SK-N-SH (cell line): ENCODE measurements at regions not wholly inside any gene's neighbourhood (a gene's known extent, or its start where the extent isn't known, plus 50 kb on each side); places are given as distances from the start of the nearest gene placed in this dataset.

Experiments used
- CTCF ChIA-PET: fragments of 300-600, 350-600 bp; formaldehyde crosslinking; extraction: SDS; loops from one replicate; lab custom pipeline; 2021; lab: Yijun Ruan, JAX
- POLR2A ChIA-PET: fragments of 350-600 bp; sonication (Branson Sonifier 250); formaldehyde crosslinking; extraction: SDS; loops from one replicate; lab custom pipeline; 2020; ENCODE audit warnings: antibody characterized with exemption, inconsistent platforms; lab: Yijun Ruan, JAX
- DNase-seq: peaks from one replicate; pipeline ENCODE4 v3.0.0; 2012
- H2AFZ ChIP-seq: fragments of 200-600 bp; sonication (generic); 2 replicates; pipeline ENCODE4 v1.8.1; 2016; ENCODE audit warnings: antibody characterized with exemption, mild to moderate bottlenecking, low read depth
- H3F3A ChIP-seq: fragments of 200-600 bp; sonication (generic); replicated peaks from 2 replicates; pipeline ENCODE3; 2016; ENCODE audit warnings: antibody characterized with exemption, mild to moderate bottlenecking; ENCODE audit not compliant: insufficient read depth
- H3K27ac ChIP-seq, 2 experiments: fragments of 200-500 bp in 1 of 2; fragments of 200-600 bp in 1 of 2; sonication (Bioruptor generic) in 1 of 2; sonication (generic), shearing (Covaris generic) in 1 of 2; 2 replicates each; pipeline versions ENCODE4 v1.5.1 to v1.6.1; 2014 to 2016; ENCODE audit warnings: low read depth in 2 of 2, inconsistent platforms in 1 of 2, low read length in 1 of 2, mild to moderate bottlenecking in 1 of 2, mixed read lengths in 1 of 2
- H3K27me3 ChIP-seq: fragments of 200-600 bp; sonication (generic), shearing (Covaris generic); 2 replicates; pipeline ENCODE4 v1.6.1; 2016; ENCODE audit warnings: mixed run types; ENCODE audit not compliant: insufficient read depth
- H3K36me3 ChIP-seq, 2 experiments: fragments of 200-500 bp in 1 of 2; fragments of 200-600 bp in 1 of 2; sonication (Bioruptor generic) in 1 of 2; sonication (generic) in 1 of 2; replicated peaks in 1 of 2; 2 replicates each; pipeline versions ENCODE3 to v1.5.1; 2014 to 2016; ENCODE audit warnings: low read length in 1 of 2, mild to moderate bottlenecking in 1 of 2; ENCODE audit not compliant: insufficient read depth in 2 of 2, control insufficient read depth in 1 of 2
- H3K4me1 ChIP-seq, 2 experiments: fragments of 200-500 bp in 1 of 2; fragments of 200-600 bp in 1 of 2; sonication (Bioruptor generic) in 1 of 2; sonication (generic), shearing (Covaris generic) in 1 of 2; 2 replicates each; pipeline versions ENCODE4 v1.5.1 to v1.6.1; 2014 to 2016; ENCODE audit warnings: low read depth in 1 of 2, low read length in 1 of 2, mixed run types in 1 of 2; ENCODE audit not compliant: insufficient read depth in 2 of 2, control insufficient read depth in 1 of 2
- H3K4me2 ChIP-seq: fragments of 200-600 bp; sonication (generic), shearing (Covaris generic); 2 replicates; pipeline ENCODE4 v1.6.1; 2017; ENCODE audit warnings: mixed run types
- H3K4me3 ChIP-seq, 2 experiments: fragments of 200-500 bp in 1 of 2; fragments of 200-600 bp in 1 of 2; sonication (Bioruptor generic) in 1 of 2; sonication (generic), shearing (Covaris generic) in 1 of 2; 2 replicates each; pipeline versions ENCODE4 v1.5.1 to v1.8.1; 2014 to 2016; ENCODE audit warnings: low read depth in 2 of 2, inconsistent platforms in 1 of 2, low read length in 1 of 2, mild to moderate bottlenecking in 1 of 2, mixed read lengths in 1 of 2, moderate library complexity in 1 of 2
- H3K79me2 ChIP-seq: fragments of 200-600 bp; sonication (generic); 2 replicates; pipeline ENCODE4 v1.8.1; 2017; ENCODE audit warnings: mild to moderate bottlenecking; ENCODE audit not compliant: insufficient read depth
- H3K9ac ChIP-seq: fragments of 200-600 bp; sonication (generic); 2 replicates; pipeline ENCODE4 v1.6.1; 2017; ENCODE audit warnings: mixed run types
- H3K9me2 ChIP-seq: fragments of 200-600 bp; sonication (generic); 2 replicates; pipeline ENCODE4 v1.6.1; 2017; ENCODE audit warnings: mixed run types
- H3K9me3 ChIP-seq: fragments of 200-600 bp; sonication (generic); 2 replicates; pipeline ENCODE4 v1.6.1; 2017; ENCODE audit warnings: mixed run types, mild to moderate bottlenecking, moderate library complexity
- H4K20me1 ChIP-seq: fragments of 200-600 bp; sonication (generic); 2 replicates; pipeline ENCODE4 v1.6.1; 2017; ENCODE audit warnings: mild to moderate bottlenecking, mixed run types; ENCODE audit not compliant: insufficient read depth
- ELF1 ChIP-seq: IDR thresholded peaks from 2 replicates; pipeline ENCODE4 v1.4.0; 2012
- EP300 ChIP-seq, 2 experiments: IDR thresholded peaks; 2 replicates each; pipeline versions ENCODE4 v1.4.0 to v1.6.1; 2012; ENCODE audit warnings: borderline replicate concordance in 1 of 2, low read depth in 1 of 2, low read length in 1 of 2
- EZH2phosphoT487 ChIP-seq: fragments of 200-600 bp; sonication (generic); IDR thresholded peaks from 2 replicates; pipeline ENCODE4 v1.6.1; 2017; ENCODE audit warnings: low read depth, mixed run types, mild to moderate bottlenecking, antibody characterized with exemption, moderate library complexity, borderline replicate concordance
- FOSL2 ChIP-seq: IDR thresholded peaks from 2 replicates; pipeline ENCODE4 v1.4.0; 2012; ENCODE audit warnings: low read depth, mild to moderate bottlenecking, moderate library complexity, borderline replicate concordance
- FOXJ3 ChIP-seq: sonication (generic); formaldehyde crosslinking; IDR thresholded peaks from 2 replicates; pipeline ENCODE4 v1.5.1; 2020; ENCODE audit warnings: mild to moderate bottlenecking, missing genetic modification reagents
- GABPA ChIP-seq: IDR thresholded peaks from 2 replicates; pipeline ENCODE4 v1.4.0; 2012; ENCODE audit warnings: low read depth, mild to moderate bottlenecking
- GATA2 ChIP-seq: sonication (generic); formaldehyde crosslinking; IDR thresholded peaks from 2 replicates; pipeline ENCODE4 v1.5.0; 2020; ENCODE audit warnings: mild to moderate bottlenecking, missing genetic modification reagents
- IRF3 ChIP-seq: fragments of 150-350 bp; IDR thresholded peaks from 2 replicates; pipeline ENCODE4 v1.6.1; 2016; ENCODE audit warnings: mild to moderate bottlenecking, low read depth, low read length
- MEF2A ChIP-seq: IDR thresholded peaks from 2 replicates; pipeline ENCODE4 v1.4.0; 2012; ENCODE audit warnings: low read depth, borderline replicate concordance
- NRF1 ChIP-seq: IDR thresholded peaks from 2 replicates; pipeline ENCODE4 v1.6.1; 2012; ENCODE audit warnings: low read depth, mild to moderate bottlenecking, low read length
- PBX3 ChIP-seq: IDR thresholded peaks from 2 replicates; pipeline ENCODE4; 2012
- RXRA ChIP-seq: IDR thresholded peaks from 2 replicates; pipeline ENCODE4 v1.4.0; 2012; ENCODE audit warnings: low read depth, mild to moderate bottlenecking, borderline replicate concordance
- SIN3A ChIP-seq: IDR thresholded peaks from 2 replicates; pipeline ENCODE4 v1.6.1; 2012; ENCODE audit warnings: low read depth, mild to moderate bottlenecking, low read length, moderate library complexity, borderline replicate concordance
- SMC3 ChIP-seq: IDR thresholded peaks from 2 replicates; pipeline ENCODE4 v1.6.1; 2012; ENCODE audit warnings: low read depth, low read length, improper control_type of control experiment
- TCF12 ChIP-seq: IDR thresholded peaks from 2 replicates; pipeline ENCODE4 v1.4.0; 2012
- TEAD4 ChIP-seq: IDR thresholded peaks from 2 replicates; pipeline ENCODE4 v1.4.0; 2012; ENCODE audit warnings: mild to moderate bottlenecking, borderline replicate concordance; ENCODE audit not compliant: insufficient read depth
- USF1 ChIP-seq: IDR thresholded peaks from 2 replicates; pipeline ENCODE4 v1.4.0; 2012; ENCODE audit warnings: low read depth, borderline replicate concordance
- USF2 ChIP-seq: fragments of 150-350 bp; IDR thresholded peaks from 2 replicates; pipeline ENCODE4 v1.6.1; 2017; ENCODE audit warnings: antibody characterized with exemption, low read length, low read depth, borderline replicate concordance
- WGBS: methylation state at CpG from one replicate; pipeline ENCODE4 v1.1.6; 2017; ENCODE audit warnings: low lambda C conversion rate; 5-methylcytosine and 5-hydroxymethylcytosine counted together

- Histone ChIP-seq H3F3A (peaks cover 26% of the 10 kb centered on the region), H3K9me3 (no peaks in the 10 kb centered on the region), H4K20me1 (no peaks in the 10 kb centered on the region), H3K27me3 (no peaks in the 10 kb centered on the region), H3K36me3 (no peaks in the 10 kb centered on the region), H3K9ac (no peak overlapping the region), H3K9me2 (no peaks in the 10 kb centered on the region), H3K4me1 (peaks cover 0 to 30% of the 10 kb centered on the region in 2 experiments; a peak in 3 of 4 replicates), H3K4me3 (no peak overlapping the region), H3K27ac (peak overlapping the region in 1 of 2 experiments; percentile 97; a peak in 1 of 4 replicates), H3K79me2 (no peaks in the 10 kb centered on the region), H3K4me2 (no peak overlapping the region), H2AFZ (no peak overlapping the region)
- DNase-seq = no peak
- WGBS = 100% methylated on average over 1 of the region's 1 CpG
- CTCF ChIA-PET = no interaction called here
- no peak for TF ChIP-seq SIN3A
- TF ChIP-seq IRF3 = no peak
- no peak for TF ChIP-seq MEF2A
- no peak for TF ChIP-seq SMC3
- TF ChIP-seq FOSL2 = no peak
- TF ChIP-seq GATA2 (CRISPR knock-in tag) = no peak
- TF ChIP-seq USF2 = no peak
- no peak for TF ChIP-seq EZH2phosphoT487
- TF ChIP-seq NRF1 = no peak
- TF ChIP-seq TCF12 = no peak
- TF ChIP-seq RXRA = no peak
- no peak for TF ChIP-seq EP300 (IDR thresholded peaks at IDR 0.05; ENCODE audit: borderline replicate concordance in 1 of 2, low read depth in 1 of 2, low read length in 1 of 2)
- no peak for TF ChIP-seq FOXJ3 (CRISPR knock-in tag)
- no peak for TF ChIP-seq GABPA
- TF ChIP-seq ELF1 = no peak
- TF ChIP-seq PBX3 = no peak
- no peak for TF ChIP-seq USF1
- TF ChIP-seq TEAD4 = no peak
- POLR2A ChIA-PET = interaction anchor here (0.5 kb wide), 1 partner anchor 307 kb away, joined by 3 read pairs; no protein-coding TSS in a partner anchor
These were observed 557.3 kb upstream of the KCNMB2 start for GRCh38 chr3:177978946-177979345.
